ENCODE measurements at regions not wholly inside any gene's neighbourhood (a gene's known extent, or its start where the extent isn't known, plus 50 kb on each side); places are given as distances from the start of the nearest gene placed in this dataset.
A peak's percentile ranks its signal among the peaks of the same experiment; 100 is the strongest.

GRCh38 chr3:41024031-41024836, 175.1 kb upstream of the CTNNB1 start:
- Histone ChIP-seq H3K9me3 (no peaks in the 10 kb centered on the region), H3K36me3 (no peaks in the 10 kb centered on the region), H3K27me3 (no peaks in the 10 kb centered on the region), H3K4me1 (no peaks in the 10 kb centered on the region), H3K27ac (no peak overlapping the region), H3K4me3 (no peak overlapping the region)
- DNase-seq: no peak
- intact Hi-C loops (cut with DNase I): no loop called here
- TF ChIP-seq, protein P1, sequence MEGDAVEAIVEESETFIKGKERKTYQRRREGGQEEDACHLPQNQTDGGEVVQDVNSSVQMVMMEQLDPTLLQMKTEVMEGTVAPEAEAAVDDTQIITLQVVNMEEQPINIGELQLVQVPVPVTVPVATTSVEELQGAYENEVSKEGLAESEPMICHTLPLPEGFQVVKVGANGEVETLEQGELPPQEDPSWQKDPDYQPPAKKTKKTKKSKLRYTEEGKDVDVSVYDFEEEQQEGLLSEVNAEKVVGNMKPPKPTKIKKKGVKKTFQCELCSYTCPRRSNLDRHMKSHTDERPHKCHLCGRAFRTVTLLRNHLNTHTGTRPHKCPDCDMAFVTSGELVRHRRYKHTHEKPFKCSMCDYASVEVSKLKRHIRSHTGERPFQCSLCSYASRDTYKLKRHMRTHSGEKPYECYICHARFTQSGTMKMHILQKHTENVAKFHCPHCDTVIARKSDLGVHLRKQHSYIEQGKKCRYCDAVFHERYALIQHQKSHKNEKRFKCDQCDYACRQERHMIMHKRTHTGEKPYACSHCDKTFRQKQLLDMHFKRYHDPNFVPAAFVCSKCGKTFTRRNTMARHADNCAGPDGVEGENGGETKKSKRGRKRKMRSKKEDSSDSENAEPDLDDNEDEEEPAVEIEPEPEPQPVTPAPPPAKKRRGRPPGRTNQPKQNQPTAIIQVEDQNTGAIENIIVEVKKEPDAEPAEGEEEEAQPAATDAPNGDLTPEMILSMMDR (IDR thresholded peaks at IDR 0.05): no peak
- ATAC-seq: no peak

GRCh38 chr3:41026394-41027177, 172.7 kb upstream of the CTNNB1 start:
- Histone ChIP-seq H3K9me3 (no peaks in the 10 kb centered on the region), H3K4me1 (no peaks in the 10 kb centered on the region), H3K4me3 (no peak overlapping the region), H3K27ac (no peak overlapping the region), H3K36me3 (no peaks in the 10 kb centered on the region), H3K27me3 (no peaks in the 10 kb centered on the region)
- TF ChIP-seq, protein P1 (IDR thresholded peaks at IDR 0.05): no peak
- DNase-seq: peak in 2 of 4 donors; percentile 24 to 52
- intact Hi-C loops (cut with DNase I): no loop called here
- ATAC-seq: peak; percentile 77

DNA sequence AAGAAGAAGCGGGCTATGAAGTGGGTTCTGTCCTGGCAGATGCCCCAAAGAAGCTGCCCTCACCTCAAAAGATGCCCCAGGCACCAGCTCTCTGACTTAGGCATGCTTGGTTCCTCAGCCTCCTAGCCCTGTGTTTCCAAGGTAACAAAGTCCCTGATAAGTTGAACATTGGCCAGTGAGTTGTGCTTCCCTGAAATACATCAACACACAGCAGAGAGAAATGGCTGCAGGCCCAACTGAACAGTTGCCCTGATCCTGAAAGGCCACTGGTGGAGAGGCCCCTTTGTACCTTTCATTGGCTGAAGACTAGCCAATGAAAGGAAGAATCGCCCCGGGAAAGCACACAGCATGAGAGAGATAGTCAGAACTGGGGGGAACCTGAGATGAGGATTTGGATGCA, 169.9 kb upstream of the CTNNB1 start:
- H3K27ac ChIP-seq: no peak overlapping the region
- no peak overlapping the region for H3K4me3 ChIP-seq
- no peaks in the 10 kb centered on the region for H3K4me1 ChIP-seq
- intact Hi-C loops (cut with DNase I): no loop called here
- H3K27me3 ChIP-seq: no peaks in the 10 kb centered on the region
- H3K9me3 ChIP-seq: no peaks in the 10 kb centered on the region
- ATAC-seq: no peak
- TF ChIP-seq, protein P1 (IDR thresholded peaks at IDR 0.05): no peak
- no peaks in the 10 kb centered on the region for H3K36me3 ChIP-seq
- DNase-seq: no peak

- DNase-seq: no peak
- Histone ChIP-seq H3K27me3 (no peaks in the 10 kb centered on the region), H3K4me1 (no peaks in the 10 kb centered on the region), H3K9me3 (no peaks in the 10 kb centered on the region), H3K36me3 (no peaks in the 10 kb centered on the region), H3K27ac (no peak overlapping the region), H3K4me3 (no peak overlapping the region)
- ATAC-seq: no peak
- intact Hi-C loops (cut with DNase I): no loop called here
- TF ChIP-seq, protein P1 (IDR thresholded peaks at IDR 0.05): no peak
Observed at GRCh38 chr3:41030220-41030619, 169.1 kb upstream of the CTNNB1 start.

GRCh38 chr3:41031401-41031800, 167.9 kb upstream of the CTNNB1 start:
- ATAC-seq (peak; percentile 47), DNase-seq (no peak)
- no peaks in the 10 kb centered on the region for H3K36me3 ChIP-seq
- H3K4me3 ChIP-seq: no peak overlapping the region
- no peaks in the 10 kb centered on the region for H3K4me1 ChIP-seq
- intact Hi-C loops (cut with DNase I): no loop called here
- TF ChIP-seq, protein P1 (IDR thresholded peaks at IDR 0.05): no peak
- no peaks in the 10 kb centered on the region for H3K9me3 ChIP-seq
- H3K27ac ChIP-seq: no peak overlapping the region
- H3K27me3 ChIP-seq: no peaks in the 10 kb centered on the region

Measured in left lung (tissue), 4 donors.